ENCODE measurements at regions not wholly inside any gene's neighbourhood (a gene's known extent, or its start where the extent isn't known, plus 50 kb on each side); places are given as distances from the start of the nearest gene placed in this dataset.

DNA sequence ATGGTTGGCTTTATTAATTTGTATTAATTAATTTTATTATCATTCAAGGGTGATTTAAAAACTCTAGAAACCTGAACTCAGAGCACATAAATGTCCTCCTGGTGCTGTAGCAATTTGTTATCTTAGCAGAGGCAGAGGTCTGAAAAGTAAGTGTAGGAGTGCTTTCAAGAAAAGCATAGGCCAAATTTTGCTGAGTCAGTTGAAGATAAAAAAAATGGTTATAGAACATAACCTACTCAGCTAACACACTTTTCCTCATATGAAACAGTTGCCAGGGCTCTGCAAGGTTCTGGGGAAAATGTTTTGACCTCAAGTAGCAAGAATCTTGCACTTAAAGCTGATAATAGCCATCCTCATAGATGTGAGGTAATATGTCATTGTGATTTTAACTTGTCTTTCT is 53.5 kb upstream of the CHODL start:
- DNase-seq: no peak

DNA sequence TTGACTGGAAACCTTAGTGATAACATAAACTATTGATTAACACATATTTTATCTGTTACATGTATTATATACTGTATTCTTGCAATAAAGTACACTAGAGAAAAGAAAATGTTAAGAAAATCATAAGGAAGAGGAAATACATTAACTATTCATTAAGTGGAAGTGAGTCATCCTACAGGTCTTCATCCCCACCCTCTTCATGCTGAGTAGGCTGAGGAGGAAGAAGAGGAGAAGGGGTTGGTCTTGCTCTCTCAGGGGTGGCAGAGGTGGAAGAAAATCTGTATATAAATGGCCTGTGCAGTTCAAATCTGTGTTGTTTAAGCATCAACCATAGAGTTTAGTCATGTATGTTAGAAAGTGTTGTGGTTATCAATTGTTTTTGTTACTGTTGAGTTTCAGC is 66.1 kb upstream of the CHODL start:
- no peak for DNase-seq

DNA sequence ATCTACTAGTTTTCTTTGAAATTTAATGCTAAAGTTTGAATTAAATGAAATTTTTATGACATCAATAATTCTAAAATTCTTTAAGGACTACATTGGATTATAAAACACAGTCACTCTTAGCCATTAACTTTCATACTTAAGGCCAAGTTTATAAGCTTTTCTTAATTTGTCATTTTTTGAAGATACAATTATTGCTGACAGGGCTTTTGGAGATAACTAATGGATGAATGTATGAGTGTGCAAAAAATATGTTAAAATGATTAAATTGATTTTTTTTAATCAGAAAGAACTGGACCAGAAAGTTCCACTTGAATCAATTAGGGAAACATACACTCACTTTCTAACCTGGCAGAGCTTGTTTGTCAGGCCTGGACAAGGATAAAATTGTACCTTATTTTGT is 70.3 kb upstream of the CHODL start:
- DNase-seq: no peak

DNA sequence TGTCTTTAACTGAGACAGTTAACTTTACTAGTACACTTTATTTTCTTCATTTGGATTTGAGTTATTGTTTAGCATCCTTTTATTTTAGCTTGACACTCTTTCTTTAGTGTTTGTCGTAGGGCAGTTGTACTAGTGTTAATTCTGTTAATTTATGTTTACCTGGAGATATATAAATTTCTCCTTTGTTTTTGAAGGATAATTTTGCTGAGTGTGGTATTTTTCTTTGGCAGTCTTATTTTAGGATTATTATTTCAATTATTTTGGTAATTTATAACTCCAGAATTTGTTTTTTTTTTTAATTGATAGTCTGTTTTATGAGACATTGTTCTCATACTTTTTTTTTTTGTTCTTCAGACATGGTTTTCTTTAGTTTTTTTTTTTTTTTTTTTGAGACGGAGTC is 73.8 kb upstream of the CHODL start:
- no peak for DNase-seq

DNA sequence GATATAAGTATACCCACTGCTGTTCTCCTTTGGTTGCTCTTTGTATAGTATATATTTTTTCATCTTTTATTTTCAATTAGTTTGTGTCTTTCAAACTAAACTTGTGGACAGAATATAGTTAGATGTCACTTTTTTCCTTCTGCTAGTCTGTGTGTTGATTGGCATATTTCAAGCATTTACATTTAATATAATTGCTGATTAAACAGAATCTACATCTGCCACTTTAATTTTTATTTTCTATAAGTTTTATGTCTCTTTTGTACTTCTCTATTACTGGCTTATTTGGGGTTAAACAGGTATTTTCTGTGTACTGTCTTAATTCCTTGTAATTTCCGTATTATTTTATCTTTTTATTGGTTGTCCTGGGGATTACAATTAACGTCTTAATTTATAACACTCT is 74.4 kb upstream of the CHODL start:
- DNase-seq: no peak

DNA sequence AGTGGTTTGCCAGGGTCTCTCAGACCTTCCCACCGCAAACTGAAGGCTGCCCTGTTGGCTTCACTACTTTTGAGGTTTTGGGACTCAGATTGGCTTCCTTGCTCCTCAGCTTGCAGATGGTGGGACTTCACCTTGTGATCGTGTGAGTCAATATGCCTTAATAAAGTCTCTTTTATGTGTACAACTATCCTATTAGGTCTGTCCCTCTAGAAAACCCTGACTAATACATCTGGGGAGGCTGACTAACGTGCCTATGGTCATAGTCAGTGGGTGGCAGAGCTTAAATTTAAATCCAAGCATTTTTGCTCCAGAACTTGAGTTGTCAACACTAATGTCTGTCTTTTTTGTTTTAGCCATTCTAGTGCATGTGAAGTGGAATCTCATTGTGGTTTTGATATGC is 76.5 kb upstream of the CHODL start:
- no peak for DNase-seq

DNA sequence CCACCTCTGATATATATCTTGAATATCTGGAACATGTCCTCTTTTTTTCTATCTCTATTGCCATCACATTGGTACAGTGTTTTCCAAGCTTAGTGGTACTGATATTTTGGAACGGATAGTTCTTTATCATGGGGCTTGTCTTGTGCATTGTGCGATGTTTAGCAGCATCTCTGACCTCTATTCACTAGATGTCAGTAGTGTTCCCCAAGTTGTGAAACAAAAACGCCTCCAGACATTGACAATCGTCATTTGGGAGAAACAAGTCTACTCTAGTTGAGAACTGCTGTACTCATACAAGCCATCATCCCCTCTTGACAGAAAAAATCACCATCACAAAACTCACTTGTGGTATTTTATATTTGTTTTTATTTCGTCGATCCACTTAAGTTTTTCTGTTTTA is 79.7 kb upstream of the CHODL start:
- DNase-seq: no peak

DNA sequence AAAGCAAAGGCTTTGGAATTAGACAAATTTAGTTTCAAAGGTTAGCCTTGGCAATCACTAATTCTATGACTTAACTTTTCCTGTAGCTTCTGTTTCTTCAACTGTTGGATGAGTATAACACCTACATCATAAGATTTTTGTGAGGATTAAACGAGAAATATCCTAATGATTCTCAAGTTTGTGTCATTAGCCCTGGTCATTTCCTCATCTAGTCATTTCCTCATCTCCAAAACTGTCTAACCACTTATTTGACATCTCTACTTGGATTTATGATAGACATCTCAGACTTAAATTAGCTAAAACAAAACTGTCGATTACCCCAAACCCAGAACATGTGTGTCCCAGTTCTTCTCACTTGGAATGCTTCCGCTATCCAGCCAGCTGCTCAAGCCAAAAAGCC is 80.2 kb upstream of the CHODL start:
- no peak for DNase-seq

DNA sequence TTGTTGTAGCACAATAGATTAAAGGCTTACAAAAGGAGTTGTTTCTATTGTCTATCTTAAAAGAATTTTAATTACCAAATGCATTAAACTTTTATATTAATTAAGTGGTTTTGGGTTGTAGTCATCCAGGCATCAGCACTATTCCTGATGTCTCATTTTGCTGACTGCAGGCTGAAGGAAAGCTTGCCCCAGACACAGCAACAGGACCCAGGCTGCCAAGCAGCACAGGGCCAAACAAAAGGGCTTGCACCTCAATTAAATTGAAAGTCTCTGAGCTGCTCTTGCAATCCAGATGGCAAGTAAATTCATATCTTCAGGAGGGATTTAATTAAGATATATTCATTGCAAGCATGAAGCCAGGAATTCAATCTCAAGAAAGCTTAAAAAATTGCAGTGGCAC is 80.7 kb upstream of the CHODL start:
- DNase-seq: no peak

DNA sequence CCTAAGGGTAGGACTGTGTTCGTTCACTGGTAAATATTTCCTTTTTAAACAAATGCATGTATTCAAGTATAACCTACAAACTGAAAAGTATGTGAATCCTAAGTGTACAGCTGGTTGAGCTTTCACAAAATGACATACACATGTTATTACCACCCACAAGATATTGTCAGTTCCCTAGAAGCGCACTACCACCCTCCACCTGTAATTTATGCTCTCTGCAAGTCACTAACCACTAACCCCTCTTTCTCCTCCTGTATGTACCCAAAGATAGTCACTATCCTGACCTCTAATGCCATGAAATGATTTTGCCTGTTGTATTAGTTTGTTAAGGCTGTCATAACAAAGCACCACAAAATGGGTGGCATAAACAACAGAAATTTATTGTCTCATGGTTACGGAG is 82.8 kb upstream of the CHODL start:
- no peak for DNase-seq

DNA sequence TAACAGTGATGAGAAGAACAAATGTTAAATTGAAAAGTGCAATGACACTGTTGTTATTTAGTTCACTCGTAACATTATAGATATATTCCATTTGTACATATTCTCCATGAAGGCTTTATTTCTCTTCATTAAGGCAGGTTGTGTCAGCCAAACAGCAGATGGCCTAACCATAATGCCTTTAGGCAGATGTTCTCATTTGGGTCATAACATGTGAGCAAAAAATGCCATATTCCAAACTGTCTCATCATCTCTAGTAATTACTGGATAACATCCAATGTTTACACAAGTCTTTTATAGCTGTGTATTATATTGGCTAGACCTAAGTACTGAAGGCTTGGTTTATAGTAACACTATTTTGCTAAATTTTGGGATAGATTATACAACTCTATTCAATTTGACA is 87.2 kb upstream of the CHODL start:
- no peak for DNase-seq

DNA sequence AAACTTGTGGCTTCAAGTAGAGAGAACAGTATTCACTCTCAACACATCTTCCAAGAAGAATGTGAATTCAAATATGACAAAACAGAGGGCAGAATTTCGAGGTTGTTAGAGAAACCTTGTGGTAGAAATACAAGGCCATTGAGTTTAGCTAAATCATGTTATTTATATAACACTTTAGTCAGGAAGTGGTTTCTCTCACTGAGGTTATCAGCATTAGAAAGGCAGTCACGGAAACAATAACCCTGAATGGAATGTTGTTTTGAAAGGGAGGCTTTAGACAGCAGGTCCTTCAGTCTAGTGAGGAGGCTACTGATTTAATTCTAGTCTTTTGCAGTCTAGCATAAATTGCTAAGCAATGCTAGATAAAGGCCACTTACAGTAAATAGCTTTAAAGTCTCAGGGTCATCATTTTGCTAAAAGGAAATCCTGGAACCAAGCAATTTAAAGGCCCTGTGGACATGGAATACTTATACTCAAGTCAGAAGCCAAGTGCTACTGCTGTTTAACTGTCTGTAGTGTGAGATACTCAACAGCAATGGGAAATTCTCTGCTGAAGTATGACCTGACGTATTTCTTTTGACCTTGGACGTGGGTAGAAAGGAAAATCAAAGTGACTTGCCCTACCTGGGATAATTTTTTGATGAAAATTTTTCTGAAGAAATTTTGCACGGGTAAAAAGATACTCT is 89.0 kb upstream of the CHODL start:
- DNase-seq: no peak

DNA sequence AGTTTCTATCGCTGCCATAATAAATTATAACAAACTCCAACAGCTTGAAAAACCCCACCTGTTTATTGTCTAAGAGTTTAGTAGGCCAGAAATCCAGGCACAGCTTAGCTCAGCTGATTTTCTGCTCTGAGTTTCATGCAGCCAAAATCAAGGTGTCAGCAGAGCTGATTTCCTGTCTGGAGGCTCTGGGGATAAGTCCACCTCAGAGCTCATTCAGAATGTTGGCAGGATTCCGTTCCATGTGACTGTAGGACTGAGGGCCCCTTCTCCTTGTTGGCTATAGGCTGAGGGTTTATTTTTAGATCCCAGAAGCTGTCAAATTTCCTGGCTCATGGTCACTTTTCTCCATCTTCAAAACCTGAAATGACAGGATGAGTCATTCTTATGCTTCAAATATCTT is 91.6 kb upstream of the CHODL start:
- no peak for DNase-seq

DNA sequence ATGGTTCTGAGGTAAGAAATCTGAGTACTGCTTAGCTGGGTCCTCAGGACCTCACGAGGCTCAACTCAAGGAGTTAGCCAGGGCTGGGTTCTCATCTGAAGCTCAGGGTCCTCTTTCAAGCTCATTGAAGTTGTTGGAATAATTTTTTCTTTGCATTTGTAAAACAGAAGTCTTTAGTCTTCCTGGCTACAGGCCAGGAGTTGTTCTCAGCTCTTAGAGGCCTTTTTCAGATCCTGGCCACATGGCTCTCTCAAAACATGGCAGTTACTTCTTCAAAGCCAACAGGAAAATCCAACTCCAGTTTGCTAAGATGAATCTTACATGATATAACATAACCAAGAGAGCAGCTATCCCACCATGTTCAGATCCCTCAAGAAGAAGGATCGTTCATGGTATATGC is 92.3 kb upstream of the CHODL start:
- no peak for DNase-seq

DNA sequence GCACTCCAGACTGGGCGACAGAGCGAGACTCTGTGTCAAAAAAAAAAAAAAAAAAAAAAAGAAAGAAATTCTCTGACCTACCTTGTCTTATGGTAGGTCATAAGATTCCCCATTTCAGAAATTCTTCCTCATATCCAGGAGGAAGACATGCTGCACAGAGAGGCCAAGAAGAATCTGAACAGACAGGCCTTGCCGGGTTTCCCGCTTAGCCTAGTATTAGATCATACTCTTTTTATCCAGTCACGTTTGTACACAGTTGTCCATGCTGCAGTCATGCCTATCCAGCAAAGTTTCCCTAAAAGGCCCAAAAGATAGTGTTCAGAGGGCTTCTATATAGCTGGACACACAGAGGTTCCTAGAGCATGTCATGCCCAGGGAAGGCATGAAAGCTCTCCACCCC is 93.6 kb upstream of the CHODL start:
- no peak for DNase-seq

DNA sequence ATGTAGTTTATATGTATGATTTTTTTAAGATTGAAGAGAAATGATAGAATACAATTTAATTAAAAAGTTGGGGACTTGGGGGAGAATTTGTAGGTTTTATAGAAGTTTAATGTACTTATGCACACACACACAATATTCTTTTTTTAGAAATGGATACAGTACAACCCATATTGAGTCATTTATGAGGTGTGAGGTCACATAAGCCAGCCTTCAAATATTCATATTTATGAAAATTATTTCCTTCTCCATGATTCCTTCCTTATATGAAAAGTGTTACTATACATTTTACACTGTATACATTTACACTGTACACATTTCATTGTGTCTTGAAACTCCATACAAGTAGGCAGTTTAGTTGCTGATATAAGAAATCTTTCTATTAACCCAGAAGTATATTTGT is 96.2 kb upstream of the CHODL start:
- no peak for DNase-seq

DNA sequence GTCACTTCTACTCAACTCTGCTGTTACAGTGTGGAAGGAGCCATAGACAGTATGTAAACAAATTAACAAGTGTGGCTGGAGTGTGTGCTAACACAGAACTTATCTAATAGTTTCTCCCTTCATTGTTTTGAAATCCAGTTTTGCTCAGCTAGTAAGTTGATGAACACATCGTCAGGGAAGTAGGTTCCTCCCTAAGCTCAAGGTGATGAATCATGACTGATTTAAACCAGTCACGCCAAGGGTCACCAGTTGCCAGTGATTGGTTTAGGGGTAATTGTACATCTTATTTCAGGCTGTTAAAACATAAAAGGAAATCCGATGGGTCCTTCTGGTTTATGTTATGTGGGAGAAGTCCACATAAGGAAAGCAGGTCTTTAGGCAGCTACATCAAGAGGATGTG is 97.0 kb upstream of the CHODL start:
- no peak for DNase-seq

DNA sequence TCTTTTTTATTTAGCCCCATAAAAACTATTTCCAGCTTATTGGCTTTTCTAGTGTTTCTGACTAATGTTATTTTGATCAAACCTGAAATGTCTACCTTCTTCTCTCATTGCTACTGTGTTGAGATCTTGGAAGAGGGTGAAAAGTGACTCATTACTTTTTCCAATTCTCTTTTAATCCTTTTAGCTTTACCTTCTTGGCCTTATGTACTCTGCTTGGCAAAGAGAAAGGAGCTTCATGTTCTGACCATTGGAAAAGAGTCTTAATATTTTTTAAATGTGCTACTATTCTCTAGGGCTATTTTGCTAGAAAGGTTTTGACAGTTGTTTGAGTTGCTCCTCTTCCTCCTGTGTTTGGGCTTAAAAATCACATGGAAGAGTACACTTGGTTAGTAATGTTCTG is 97.8 kb upstream of the CHODL start:
- no peak for DNase-seq

DNA sequence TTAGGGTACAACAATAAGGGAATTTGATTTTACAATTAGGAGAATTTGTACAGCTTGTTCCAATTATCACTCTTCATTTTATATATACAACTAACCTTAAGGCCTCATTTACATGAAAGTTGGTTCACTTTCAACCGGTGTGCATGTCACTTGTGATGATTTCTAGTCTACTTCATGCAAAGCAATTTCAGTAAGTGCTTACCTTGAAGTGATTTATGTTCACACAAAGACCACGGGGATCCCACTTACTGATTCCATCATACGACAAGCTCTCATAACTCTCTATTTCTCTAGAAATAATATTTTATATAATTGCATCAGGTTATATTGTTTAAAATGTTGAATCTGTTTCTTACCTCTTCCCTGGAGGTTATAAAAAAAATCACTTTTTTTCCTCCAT is 100.3 kb upstream of the CHODL start:
- no peak for DNase-seq

DNA sequence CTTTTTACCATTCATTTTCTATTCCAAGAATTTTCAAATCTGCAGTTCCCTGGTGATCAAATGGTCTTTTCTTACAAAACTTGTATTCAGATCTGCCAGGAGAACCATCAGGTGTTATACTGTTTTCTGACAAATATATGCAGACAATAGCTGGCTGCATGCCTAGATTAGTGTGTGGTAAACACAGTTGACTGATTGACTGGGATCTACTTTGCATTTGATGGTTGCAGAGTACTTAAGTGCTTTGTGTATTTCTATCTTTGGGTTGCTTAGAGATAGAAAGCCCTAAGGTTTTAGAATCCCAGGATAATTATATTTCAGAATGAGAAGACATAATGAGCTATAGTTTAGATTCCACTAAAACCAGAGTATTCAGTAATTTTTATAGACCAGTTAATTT is 102.0 kb upstream of the CHODL start:
- no peak for DNase-seq

DNA sequence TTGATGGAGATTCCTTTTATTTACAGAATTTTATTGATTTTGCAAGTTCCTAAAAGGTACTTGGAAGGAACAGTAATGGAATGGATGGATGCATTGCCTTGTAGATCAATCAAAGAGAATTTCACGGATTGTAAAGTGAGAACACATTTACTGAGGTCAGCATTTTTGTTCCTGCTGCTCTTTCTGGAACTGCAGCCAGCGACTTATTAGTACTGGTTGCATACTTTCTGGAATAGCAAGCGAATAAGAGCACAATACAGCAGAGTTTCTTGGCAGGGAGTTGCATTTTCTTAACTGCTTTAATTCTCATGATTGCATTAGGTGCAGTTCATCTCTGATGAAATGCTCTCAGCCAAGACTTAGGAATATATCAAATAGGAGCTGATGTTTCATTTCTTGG is 106.1 kb upstream of the CHODL start:
- DNase-seq: no peak

DNA sequence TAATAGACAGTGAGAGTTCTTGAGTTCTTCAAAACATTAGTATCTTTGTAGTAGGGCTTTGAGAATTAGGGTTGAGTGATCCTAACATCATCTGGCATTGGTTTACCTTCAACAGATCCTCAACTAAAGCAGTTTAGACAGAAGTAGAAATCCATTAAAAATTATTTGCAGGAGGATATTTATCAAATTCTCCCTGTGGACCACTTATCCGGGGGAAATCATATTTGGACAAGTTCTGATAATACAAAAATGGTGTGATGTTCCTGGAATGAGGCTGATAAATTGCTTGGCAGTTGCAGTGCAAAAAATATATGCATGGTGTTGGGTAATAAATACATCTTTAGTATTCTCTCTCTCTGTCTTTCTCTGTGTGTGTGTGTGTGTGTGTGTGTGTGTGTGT is 115.1 kb upstream of the CHODL start:
- no peak for DNase-seq

DNA sequence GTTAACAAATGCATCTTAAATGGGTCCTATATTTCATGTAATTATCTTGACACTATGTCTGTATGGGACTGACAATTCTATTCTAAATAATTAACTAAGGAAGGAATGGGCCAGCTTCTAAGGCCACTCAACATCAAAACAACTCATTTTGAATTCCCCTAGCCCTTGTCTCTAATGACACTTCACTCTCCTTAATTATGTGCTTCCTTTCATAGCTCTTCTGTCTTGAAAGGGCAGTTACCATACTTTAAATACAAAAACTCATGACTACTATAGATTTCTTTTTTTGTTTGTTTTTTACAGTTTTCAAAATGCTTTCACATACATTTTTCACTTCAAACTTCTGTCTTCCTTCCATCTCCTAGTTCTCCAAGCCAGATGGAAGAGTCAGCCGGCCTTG is 126.1 kb upstream of the CHODL start:
- no peak for DNase-seq

DNA sequence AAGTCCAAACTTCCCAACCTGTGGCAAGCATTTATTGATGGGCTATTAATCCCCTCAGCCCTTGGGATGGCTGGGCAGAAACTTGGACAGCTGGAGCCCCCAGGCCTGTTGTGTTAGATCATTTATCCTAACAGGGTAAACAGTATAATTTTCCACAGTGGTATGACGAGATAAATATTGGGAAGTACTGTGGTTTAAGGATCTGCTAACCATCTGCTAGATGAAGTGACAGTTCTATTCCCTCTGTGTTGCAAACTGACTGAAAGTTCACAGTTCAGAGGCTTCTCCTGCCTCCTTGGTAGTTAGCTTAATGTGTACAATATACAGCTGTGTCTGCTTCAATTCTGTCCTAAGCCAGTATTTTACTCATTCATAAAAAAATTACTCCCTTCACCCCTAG is 127.5 kb upstream of the CHODL start:
- no peak for DNase-seq

DNA sequence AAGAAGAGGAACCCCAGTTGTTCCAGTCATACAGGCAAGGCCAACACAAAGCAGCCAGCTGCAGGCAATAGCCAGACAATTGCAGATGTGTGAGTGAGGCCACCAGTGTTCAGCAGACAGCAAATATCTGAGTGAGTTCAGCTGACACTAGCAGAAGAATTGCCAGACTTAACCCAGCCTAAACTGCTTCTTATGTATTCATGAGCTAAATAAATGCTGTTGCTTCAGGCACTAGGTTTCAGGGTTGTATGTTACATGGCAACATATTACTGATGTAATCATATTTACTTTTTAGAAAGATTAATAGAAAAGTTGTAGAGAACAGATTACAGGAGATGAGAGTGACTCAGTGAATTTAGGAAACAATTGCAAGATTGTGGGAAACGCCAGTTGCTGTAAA is 129.8 kb upstream of the CHODL start:
- no peak for DNase-seq

DNA sequence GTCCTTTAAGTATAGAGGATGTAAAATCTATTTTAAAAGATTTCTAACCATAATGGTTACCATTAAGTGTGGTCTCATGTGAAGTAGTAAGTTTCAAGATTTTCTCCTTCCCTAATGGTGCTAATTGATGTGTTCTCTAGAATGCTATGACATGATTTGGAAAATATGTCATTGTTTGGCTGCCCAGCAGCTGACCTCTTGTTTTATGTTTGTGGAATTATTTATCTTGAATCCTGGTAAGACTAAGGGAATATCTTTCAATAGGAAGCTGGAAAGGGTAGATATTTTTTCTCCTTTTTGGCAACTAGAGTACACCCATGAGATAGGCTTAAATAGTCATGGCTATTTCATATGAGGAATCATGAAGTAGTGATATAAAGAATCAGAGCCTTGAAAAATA is 139.8 kb upstream of the CHODL start:
- DNase-seq: no peak
